KMS-11 (cell line): ENCODE measurements at regions not wholly inside any gene's neighbourhood (a gene's known extent, or its start where the extent isn't known, plus 50 kb on each side); places are given as distances from the start of the nearest gene placed in this dataset.

Experiments
- H2AFZ ChIP-seq: fragments of 200-600 bp; sonication (generic); 2 replicates; pipeline ENCODE4 v1.6.1; 2016; ENCODE audit warnings: antibody characterized with exemption, mixed run types, low read depth
- H3K27ac ChIP-seq: fragments of 200-600 bp; sonication (generic); 2 replicates; pipeline ENCODE4 v1.6.1; 2016; ENCODE audit warnings: mild to moderate bottlenecking, mixed run types
- H3K27me3 ChIP-seq: fragments of 200-600 bp; sonication (generic); 2 replicates; pipeline ENCODE4 v1.6.1; 2017; ENCODE audit warnings: mild to moderate bottlenecking, low read depth, mixed run types, moderate library complexity; ENCODE audit not compliant: insufficient read depth
- H3K36me3 ChIP-seq: fragments of 200-600 bp; sonication (generic); 2 replicates; pipeline ENCODE4 v1.6.1; 2017; ENCODE audit warnings: mild to moderate bottlenecking, mixed run types; ENCODE audit not compliant: insufficient read depth
- H3K4me1 ChIP-seq: fragments of 200-600 bp; sonication (generic); 2 replicates; pipeline ENCODE4 v1.6.1; 2016; ENCODE audit warnings: mild to moderate bottlenecking, low read depth, mixed run types; ENCODE audit not compliant: poor library complexity, severe bottlenecking
- H3K4me2 ChIP-seq: fragments of 200-600 bp; sonication (generic); 2 replicates; pipeline ENCODE4 v1.7.0; 2016; ENCODE audit warnings: mild to moderate bottlenecking, mixed run types
- H3K4me3 ChIP-seq: fragments of 200-600 bp; sonication (generic); IDR thresholded peaks from 2 replicates; pipeline ENCODE4 v1.6.1; 2017; ENCODE audit warnings: low read depth, low read length, mixed read lengths; ENCODE audit not compliant: insufficient read depth
- H3K79me2 ChIP-seq: fragments of 200-600 bp; sonication (generic); 2 replicates; pipeline ENCODE4 v1.6.1; 2016; ENCODE audit warnings: low read depth, mixed run types; ENCODE audit not compliant: insufficient read depth
- H3K9ac ChIP-seq: fragments of 200-600 bp; sonication (generic); 2 replicates; pipeline ENCODE4 v1.6.1; 2016; ENCODE audit warnings: mild to moderate bottlenecking, mixed run types
- H4K20me1 ChIP-seq: fragments of 200-600 bp; sonication (generic); 2 replicates; pipeline ENCODE4 v1.6.1; 2016; ENCODE audit warnings: mild to moderate bottlenecking, mixed run types; ENCODE audit not compliant: insufficient read depth
- TF ChIP-seq, protein P1 (sequence below): fragments of 200-600 bp; sonication (generic); conservative IDR thresholded peaks from 2 replicates; pipeline ENCODE4 v1.6.1; 2017; ENCODE audit warnings: low read depth, mild to moderate bottlenecking, antibody characterized with exemption, low read length, moderate library complexity, mixed read lengths

DNA sequence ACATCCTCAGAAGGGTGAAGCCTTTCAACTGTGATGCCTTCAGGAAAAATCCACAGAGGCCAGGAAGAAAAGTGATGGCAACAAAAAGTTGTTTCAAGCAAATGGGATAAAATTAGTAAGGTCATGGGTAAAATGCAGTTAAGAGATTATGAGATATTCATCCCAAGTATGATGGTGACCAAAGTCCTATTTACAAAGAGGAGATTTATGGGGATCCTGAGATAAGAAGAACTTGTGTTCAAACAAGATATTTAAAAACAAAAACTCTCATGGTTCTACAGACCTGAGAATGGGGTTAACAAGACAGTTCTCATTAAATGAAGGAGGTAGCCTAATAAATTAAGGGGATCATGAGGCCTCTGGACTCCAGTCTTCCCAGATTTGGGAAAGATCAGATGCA is 184.4 kb downstream of the FCRL5 start:
- TF ChIP-seq, protein P1, sequence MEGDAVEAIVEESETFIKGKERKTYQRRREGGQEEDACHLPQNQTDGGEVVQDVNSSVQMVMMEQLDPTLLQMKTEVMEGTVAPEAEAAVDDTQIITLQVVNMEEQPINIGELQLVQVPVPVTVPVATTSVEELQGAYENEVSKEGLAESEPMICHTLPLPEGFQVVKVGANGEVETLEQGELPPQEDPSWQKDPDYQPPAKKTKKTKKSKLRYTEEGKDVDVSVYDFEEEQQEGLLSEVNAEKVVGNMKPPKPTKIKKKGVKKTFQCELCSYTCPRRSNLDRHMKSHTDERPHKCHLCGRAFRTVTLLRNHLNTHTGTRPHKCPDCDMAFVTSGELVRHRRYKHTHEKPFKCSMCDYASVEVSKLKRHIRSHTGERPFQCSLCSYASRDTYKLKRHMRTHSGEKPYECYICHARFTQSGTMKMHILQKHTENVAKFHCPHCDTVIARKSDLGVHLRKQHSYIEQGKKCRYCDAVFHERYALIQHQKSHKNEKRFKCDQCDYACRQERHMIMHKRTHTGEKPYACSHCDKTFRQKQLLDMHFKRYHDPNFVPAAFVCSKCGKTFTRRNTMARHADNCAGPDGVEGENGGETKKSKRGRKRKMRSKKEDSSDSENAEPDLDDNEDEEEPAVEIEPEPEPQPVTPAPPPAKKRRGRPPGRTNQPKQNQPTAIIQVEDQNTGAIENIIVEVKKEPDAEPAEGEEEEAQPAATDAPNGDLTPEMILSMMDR: no peak
- Histone ChIP-seq H3K4me3 (no peak overlapping the region), H3K79me2 (no peaks in the 10 kb centered on the region), H3K27ac (no peak overlapping the region), H3K9ac (no peak overlapping the region), H3K27me3 (no peaks in the 10 kb centered on the region), H3K36me3 (no peaks in the 10 kb centered on the region), H2AFZ (no peak overlapping the region), H3K4me2 (no peak overlapping the region), H4K20me1 (no peaks in the 10 kb centered on the region), H3K4me1 (peaks cover 72% of the 10 kb centered on the region)

DNA sequence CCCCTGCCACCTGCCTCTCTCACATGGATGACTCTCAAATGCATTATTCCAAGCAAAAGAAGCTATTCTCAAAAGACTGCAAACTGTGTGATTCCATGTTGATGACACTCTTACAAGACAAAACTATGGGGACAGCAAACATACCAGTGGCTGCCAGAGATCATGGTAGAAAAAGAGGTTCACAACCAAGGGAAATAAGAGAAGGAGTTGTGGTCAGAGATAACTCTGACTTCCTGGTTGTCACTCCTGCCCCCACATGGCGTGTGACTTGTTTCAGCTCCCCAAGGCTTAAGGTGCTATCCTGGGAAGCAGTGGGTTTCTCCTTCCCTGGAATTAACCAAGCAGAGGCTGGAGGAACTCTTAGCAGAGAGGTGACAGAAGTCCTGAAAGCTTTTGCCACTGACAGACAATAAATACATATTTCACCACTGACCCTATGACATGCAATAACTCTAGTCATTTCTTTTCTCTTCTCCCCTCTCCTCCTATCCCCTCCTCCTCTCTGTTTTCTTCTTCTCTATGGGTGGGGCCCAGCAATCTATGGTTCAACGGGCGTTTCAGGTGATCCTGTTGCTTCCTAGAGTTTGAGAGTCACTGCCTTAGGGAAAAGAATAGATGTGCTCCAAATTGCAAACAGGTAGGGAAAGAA is 185.1 kb downstream of the FCRL5 start:
- TF ChIP-seq, protein P1: no peak; the same call in 1 of the 2 replicates
- Histone ChIP-seq H3K36me3 (no peaks in the 10 kb centered on the region), H3K4me2 (no peak overlapping the region; the same call in 1 of the 2 replicates), H3K4me3 (no peak overlapping the region), H2AFZ (peak overlapping the region; percentile 10; the same call in 1 of the 2 replicates), H3K27ac (no peak overlapping the region), H3K4me1 (peaks cover 65% of the 10 kb centered on the region), H4K20me1 (no peaks in the 10 kb centered on the region), H3K9ac (no peak overlapping the region), H3K79me2 (no peaks in the 10 kb centered on the region), H3K27me3 (no peaks in the 10 kb centered on the region)

DNA sequence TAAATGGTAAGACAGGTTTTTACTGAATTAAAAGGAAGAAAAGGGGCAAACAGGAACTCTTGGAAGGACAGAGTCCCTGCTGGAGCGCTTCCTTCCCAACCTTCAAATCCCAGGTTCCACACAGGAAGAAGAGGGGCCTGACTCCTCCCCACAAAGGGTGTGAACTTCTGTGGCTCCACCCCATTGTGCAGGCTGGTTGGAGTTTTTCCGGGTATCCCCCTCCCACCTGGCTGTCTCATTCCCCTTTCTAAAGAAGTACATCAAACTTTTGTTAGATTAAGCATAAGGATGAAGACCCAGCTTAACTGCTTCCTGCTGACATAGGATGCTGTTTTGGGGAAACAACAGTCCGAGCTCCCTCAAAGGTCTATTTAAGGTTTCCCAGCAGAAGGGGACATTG is 187.7 kb downstream of the FCRL5 start:
- no peaks in the 10 kb centered on the region for H3K36me3 ChIP-seq
- no peaks in the 10 kb centered on the region for H4K20me1 ChIP-seq
- H2AFZ ChIP-seq: no peak overlapping the region
- peaks cover 47% of the 10 kb centered on the region for H3K4me1 ChIP-seq
- TF ChIP-seq, protein P1: no peak
- no peaks in the 10 kb centered on the region for H3K27me3 ChIP-seq
- H3K4me2 ChIP-seq: no peak overlapping the region
- H3K27ac ChIP-seq: no peak overlapping the region
- H3K9ac ChIP-seq: no peak overlapping the region
- no peaks in the 10 kb centered on the region for H3K79me2 ChIP-seq
- H3K4me3 ChIP-seq: no peak overlapping the region

DNA sequence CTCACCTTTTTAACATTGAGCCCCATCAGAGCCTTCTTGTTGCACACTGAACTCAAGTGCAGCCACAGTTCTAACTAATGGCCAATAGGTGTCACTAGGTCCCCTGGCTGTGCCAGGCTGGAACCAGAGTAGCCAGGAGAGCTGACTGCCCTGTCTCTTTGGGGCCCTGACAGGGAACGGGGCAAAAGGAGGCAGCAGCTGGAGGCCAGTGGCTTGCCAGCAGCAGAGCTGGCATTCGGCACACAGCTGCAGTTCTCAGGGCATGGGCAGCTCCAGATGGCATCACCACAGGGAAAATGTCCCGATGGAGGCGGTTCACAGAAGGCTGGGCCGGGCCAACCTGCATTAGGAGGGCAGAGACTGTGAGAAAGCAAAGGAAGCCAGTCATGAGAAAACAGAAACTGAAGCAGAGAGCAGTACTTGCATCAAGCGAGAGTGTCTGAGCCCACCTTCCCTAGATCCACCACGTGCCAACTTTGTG is 188.6 kb downstream of the FCRL5 start:
- Histone ChIP-seq H3K27ac (no peak overlapping the region), H4K20me1 (no peaks in the 10 kb centered on the region), H3K4me1 (peaks cover 47% of the 10 kb centered on the region), H3K4me3 (no peak overlapping the region), H2AFZ (peak overlapping the region; percentile 23; the same call in 1 of the 2 replicates), H3K4me2 (peak overlapping the region; percentile 2; the same call in 1 of the 2 replicates), H3K9ac (no peak overlapping the region), H3K27me3 (no peaks in the 10 kb centered on the region), H3K79me2 (no peaks in the 10 kb centered on the region), H3K36me3 (no peaks in the 10 kb centered on the region)
- TF ChIP-seq, protein P1: peak; percentile 98
